Omental fat pad (tissue), 3 donors: ENCODE measurements at regions not wholly inside any gene's neighbourhood (a gene's known extent, or its start where the extent isn't known, plus 50 kb on each side); places are given as distances from the start of the nearest gene placed in this dataset.

ENCODE experiments used
- ATAC-seq: fragments of 150-250 bp; one replicate; pipeline ENCODE4 v1.9.1; 2016; ENCODE audit warnings: mild to moderate bottlenecking, moderate library complexity; ENCODE audit not compliant: low FRiP score
- DNase-seq: peaks from one replicate; pipeline ENCODE4 v3.0.0-alpha.2; 2019; ENCODE audit warnings: low spot score
- CTCF ChIP-seq, 3 donors: fragments of 450-650 bp; IDR thresholded peaks; one replicate each; pipeline ENCODE4 v1.5.1; 2016 to 2017; ENCODE audit warnings: antibody characterized with exemption in 3 of 3, mild to moderate bottlenecking in 3 of 3, moderate library complexity in 2 of 3

GRCh38 chr1:29707796-29708195 is 471.5 kb downstream of the PTPRU start:
- ATAC-seq: no peak
- DNase-seq: no peak
- no peak for TF ChIP-seq CTCF (IDR thresholded peaks at IDR 0.05)

- no peak for TF ChIP-seq CTCF (IDR thresholded peaks at IDR 0.05)
- DNase-seq (no peak), ATAC-seq (no peak)
These were observed 470.6 kb downstream of the PTPRU start for GRCh38 chr1:29706936-29707335.

- no peak for TF ChIP-seq CTCF (IDR thresholded peaks at IDR 0.05)
- DNase-seq (no peak), ATAC-seq (no peak)
These were observed 468.1 kb downstream of the PTPRU start for GRCh38 chr1:29704430-29704829.

GRCh38 chr1:29703596-29704370 is 467.5 kb downstream of the PTPRU start:
- no peak for DNase-seq
- no peak for ATAC-seq
- TF ChIP-seq CTCF (IDR thresholded peaks at IDR 0.05): no peak

- no peak for DNase-seq
These were observed 464.2 kb downstream of the PTPRU start for GRCh38 chr1:29700491-29700890.

GRCh38 chr1:29698626-29699025 is 462.3 kb downstream of the PTPRU start:
- no peak for TF ChIP-seq CTCF (IDR thresholded peaks at IDR 0.05)
- DNase-seq (no peak), ATAC-seq (no peak)

More at GRCh38 chr1:29700491-29700890, 464.2 kb downstream of the PTPRU start:
- no peak for ATAC-seq
- no peak for TF ChIP-seq CTCF (IDR thresholded peaks at IDR 0.05)

- DNase-seq (no peak), ATAC-seq (no peak)
- TF ChIP-seq CTCF (IDR thresholded peaks at IDR 0.05): no peak
These were observed 461.7 kb downstream of the PTPRU start for GRCh38 chr1:29698033-29698432.
